GM21447 (cell line): ENCODE measurements at regions not wholly inside any gene's neighbourhood (a gene's known extent, or its start where the extent isn't known, plus 50 kb on each side); places are given as distances from the start of the nearest gene placed in this dataset.
"Not testable (repeated sequence)": the region's sequence is repeated elsewhere in the genome, so short reads cannot be mapped to it uniquely, and the experiment has no call there.

Experiments
- ATAC-seq: cut with Tn5 transposase; IDR thresholded peaks from one replicate; pipeline ENCODE4 v1.9.1; 2021; ENCODE audit not compliant: unreplicated experiment

GRCh38 chr12:97713270-97713669, 250.7 kb downstream of the RMST start:
- no peak for ATAC-seq

DNA sequence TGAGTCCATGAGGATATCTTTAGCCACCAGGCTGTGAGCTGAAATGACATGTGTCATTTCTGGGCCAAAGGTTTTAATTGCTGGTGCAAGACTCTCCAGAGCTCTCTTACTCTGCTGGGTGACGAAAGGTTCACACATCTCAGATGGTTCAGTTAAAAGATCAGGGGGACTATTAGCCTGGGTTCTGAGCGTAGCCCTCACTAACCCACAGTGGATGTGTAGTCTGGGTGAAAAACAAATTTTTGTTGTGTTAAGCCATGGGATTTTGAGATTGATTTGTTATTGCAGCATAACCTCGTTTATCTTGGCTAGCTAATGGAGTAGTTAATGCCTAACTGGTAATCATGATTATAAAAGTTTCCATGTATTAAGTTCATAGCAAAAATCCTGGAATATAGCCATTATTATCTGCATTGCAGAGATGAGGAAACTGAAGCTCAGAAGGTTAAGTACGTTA, 251.5 kb downstream of the RMST start:
- ATAC-seq = no peak

DNA sequence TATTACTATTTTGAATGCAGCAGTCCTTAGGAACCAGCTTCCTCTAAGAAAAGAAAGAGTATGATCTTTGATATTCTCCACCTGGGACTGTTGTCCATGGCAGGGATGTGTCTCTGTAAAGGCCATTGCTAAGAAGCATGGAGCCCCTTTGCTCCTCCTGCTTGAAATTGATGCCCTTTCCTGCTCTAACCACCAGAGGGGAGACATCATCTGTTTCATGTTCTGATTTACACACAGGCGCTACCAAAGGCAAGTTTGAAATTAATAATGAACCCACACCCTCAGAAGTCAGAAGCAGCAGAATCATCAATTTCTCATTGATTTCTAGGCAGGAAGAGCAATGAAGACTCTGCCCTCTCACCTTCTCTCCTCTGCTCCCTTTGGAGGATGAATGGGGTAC, 253.8 kb downstream of the RMST start:
- ATAC-seq = no peak

GRCh38 chr12:97723801-97724200, 261.2 kb downstream of the RMST start:
- ATAC-seq = not testable (repeated sequence)

DNA sequence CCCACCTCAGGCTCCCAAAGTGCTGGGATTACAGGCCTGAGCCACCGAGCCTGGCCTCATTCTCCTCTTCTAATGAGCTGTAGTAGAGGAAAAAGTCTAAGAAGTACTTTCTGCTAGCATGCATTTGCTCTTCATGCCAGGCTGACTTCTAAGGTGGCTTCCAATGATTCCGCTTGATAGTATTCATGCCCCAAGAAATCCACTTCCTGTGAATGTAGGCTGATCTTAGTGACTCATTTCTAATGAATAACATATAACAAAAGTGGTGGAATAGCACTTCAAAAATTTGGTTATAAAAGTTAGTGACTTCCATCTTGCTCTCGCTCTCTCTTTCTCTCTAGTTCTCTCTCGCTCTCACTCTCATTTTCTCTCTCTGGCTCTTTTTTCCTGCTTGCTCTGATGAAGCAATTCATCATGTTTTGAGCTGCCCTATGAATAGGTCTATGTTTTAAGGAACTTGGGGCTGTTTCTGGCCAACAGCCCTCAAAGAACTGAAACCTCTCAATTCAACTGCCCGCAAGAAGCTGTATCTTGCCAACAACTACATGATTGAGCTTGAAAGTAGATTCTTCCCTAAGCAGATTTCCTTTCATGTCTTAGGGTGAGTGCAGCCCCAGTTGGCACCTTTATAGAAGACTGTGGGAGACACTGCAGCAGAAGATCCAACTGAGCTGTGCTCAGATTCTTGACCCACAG, 282.9 kb downstream of the RMST start:
- no peak for ATAC-seq

DNA sequence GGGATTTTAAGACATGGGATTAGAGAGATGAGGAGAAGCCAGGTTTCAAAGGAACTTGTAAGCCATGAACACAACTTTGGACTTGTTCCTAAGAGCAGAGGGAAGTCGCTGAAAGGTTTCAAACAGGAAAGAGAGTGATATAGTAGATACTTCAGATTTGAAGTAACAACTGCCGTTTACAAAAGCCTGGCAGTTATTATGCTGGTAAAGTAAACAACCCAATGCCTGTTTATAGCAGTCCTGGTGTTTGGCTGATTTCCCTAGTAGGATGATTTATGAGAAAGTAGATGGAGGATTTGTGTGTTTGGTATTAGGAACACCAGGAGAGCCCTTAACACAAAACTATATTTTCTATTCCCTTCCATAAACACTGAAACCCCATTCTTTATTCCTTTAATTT, 285.7 kb downstream of the RMST start:
- ATAC-seq = no peak

- ATAC-seq = no peak
Observed at GRCh38 chr12:97751704-97752103, 289.1 kb downstream of the RMST start.

- no peak for ATAC-seq
Observed at GRCh38 chr12:97752129-97752528, 289.5 kb downstream of the RMST start.

DNA sequence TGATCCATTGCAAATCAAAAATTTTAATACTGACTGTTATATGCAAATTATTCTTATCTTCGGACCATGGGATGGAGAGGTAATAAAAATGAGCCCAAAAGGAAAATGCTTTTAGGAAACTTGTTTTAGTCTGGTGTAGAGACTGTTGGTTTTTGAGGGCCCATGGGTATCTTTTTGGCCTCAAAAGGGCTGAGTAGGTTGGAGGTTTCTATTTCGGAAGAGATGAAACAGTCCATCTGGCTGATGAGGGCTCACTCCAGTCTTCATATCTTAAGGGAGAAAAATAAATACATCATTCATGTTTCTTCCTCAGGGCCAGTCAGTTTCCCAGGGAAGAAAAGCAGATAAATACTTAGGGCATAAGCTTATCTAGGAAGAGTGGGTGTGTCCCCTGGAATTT, 290.7 kb downstream of the RMST start:
- no peak for ATAC-seq

- ATAC-seq = no peak
Observed at GRCh38 chr12:97754306-97754705, 291.7 kb downstream of the RMST start.

- no peak for ATAC-seq
Observed at GRCh38 chr12:97756066-97756666, 293.6 kb downstream of the RMST start.

- ATAC-seq = no peak
Observed at GRCh38 chr12:97756741-97757140, 294.1 kb downstream of the RMST start.

- ATAC-seq = no peak
Observed at GRCh38 chr12:97757481-97758193, 295.0 kb downstream of the RMST start.

GRCh38 chr12:97758194-97758501, 295.5 kb downstream of the RMST start:
- ATAC-seq = no peak

DNA sequence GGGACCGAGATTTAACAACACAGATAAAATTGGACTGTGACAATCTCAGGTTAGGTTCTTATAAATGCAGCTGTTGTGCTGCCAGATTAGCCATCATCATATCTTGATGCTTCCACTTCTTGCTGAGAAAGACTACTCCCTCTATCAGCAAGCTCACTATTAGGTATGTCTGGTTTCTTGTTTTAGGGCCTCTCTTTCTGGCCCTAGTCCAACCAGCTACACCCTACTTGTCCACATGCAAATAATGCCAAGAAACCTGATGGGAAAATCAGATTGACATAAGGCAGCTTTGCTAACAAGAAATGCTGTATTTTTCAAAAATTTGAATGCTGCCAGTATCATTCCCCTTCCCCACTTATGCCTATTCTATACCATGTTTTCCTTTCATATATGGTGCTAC, 296.0 kb downstream of the RMST start:
- no peak for ATAC-seq

DNA sequence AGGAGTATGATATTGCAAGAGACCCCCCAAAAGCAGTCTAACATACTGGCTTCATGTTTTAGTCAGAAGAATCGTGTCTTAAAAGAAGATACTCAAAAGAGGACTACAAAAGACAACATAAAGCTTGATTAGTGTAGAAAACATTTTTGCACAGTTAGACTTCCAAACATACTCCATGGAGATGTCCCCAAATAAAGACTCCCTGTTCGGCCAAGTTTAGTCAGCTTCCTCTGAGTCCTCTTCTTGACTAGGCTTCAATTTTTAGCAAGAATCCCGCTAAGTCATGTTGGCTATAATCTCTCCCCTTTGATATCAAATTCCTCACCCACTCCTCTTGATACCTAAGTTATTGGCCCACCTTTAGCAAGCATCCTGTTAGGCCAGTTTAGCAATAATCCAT, 298.0 kb downstream of the RMST start:
- ATAC-seq = no peak

GRCh38 chr12:97763113-97763512, 300.5 kb downstream of the RMST start:
- no peak for ATAC-seq

DNA sequence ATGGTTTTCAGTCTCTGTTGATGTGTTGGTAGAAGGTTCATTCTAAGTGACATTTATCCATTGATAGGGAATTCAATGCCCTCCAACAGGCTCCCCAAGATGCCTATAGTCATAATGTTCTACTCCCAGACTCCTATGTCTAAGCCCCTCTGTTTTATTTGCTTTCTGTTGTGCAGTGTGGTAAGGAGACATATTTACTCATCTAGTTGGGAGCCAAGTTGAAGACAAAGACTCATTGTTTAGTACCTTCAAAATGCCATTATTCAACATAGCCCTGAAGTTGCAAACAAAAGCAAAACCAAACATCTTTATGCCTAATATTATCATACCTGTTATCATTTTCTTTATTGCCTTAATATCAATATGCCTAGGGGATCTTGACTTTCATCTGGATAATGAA, 302.1 kb downstream of the RMST start:
- ATAC-seq = no peak

GRCh38 chr12:97767347-97767746, 304.7 kb downstream of the RMST start:
- no peak for ATAC-seq

DNA sequence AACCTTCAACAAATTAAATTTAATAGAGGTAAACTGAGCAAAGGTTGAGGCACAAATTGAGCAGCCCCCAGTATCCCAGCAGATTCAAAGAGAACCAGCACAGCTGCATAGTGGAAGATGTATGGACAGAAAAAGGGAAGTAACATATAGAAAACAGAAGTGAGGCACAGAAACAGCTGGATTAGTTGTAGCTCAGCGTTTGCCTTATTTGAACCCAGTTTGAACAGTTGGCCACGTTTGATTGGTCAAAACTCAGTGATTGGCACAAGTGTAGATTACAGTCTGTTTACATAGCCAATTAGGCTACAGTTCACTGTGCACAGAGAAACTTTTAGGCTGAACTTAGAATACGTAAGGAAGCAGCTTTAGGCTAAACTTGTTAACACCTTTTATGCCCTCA, 315.5 kb downstream of the RMST start:
- no peak for ATAC-seq

- no peak for ATAC-seq
Observed at GRCh38 chr12:97781342-97781741, 318.7 kb downstream of the RMST start.

GRCh38 chr12:97784904-97785303, 322.3 kb downstream of the RMST start:
- ATAC-seq = no peak
